SK-N-SH treated with all-trans-retinoic acid at 6 μM for 48 hours (cell line): ENCODE measurements at regions not wholly inside any gene's neighbourhood (a gene's known extent, or its start where the extent isn't known, plus 50 kb on each side); places are given as distances from the start of the nearest gene placed in this dataset.

Experiments
- ATAC-seq: fragments of 200-7000 bp; cut with Tn5 transposase; 3 replicates; pipeline ENCODE4 v1.9.1; 2020; ENCODE audit warnings: mild to moderate bottlenecking, moderate library complexity
- ARNTL ChIP-seq: fragments of 450-650 bp; formaldehyde crosslinking; IDR thresholded peaks from 2 replicates; pipeline ENCODE4 v1.5.0; 2020; ENCODE audit warnings: low read depth, mild to moderate bottlenecking, moderate library complexity, borderline replicate concordance
- BACH2 ChIP-seq: fragments of 250-450 bp; sonication (Bioruptor Pico); IDR thresholded peaks from 2 replicates; pipeline ENCODE4 v1.9.0; 2021; ENCODE audit warnings: mild to moderate bottlenecking, borderline replicate concordance
- CSDC2 ChIP-seq: fragments of 250-450 bp; sonication (Bioruptor Pico); IDR thresholded peaks from 2 replicates; pipeline ENCODE4 v1.5.0; 2020; ENCODE audit warnings: mild to moderate bottlenecking, moderate library complexity
- CSRNP3 ChIP-seq: fragments of 250-450 bp; sonication (Bioruptor Pico); IDR thresholded peaks from 2 replicates; pipeline ENCODE4 v1.5.1; 2021; ENCODE audit warnings: mild to moderate bottlenecking, moderate library complexity
- ESRRG ChIP-seq: fragments of 250-450 bp; sonication (Bioruptor Pico); IDR thresholded peaks from 2 replicates; pipeline ENCODE4 v1.6.1; 2021; ENCODE audit warnings: mild to moderate bottlenecking
- GLIS3 ChIP-seq: fragments of 250-450 bp; sonication (Bioruptor Pico); IDR thresholded peaks from 2 replicates; pipeline ENCODE4 v1.5.0; 2020; ENCODE audit warnings: mild to moderate bottlenecking, moderate library complexity
- ISL1 ChIP-seq: fragments of 250-450 bp; sonication (Bioruptor Pico); IDR thresholded peaks from 2 replicates; pipeline ENCODE4 v2.1.2; 2022; ENCODE audit warnings: mild to moderate bottlenecking, moderate library complexity
- OSR1 ChIP-seq: fragments of 250-450 bp; sonication (Bioruptor Pico); IDR thresholded peaks from 2 replicates; pipeline ENCODE4 v1.8.0; 2022; ENCODE audit warnings: moderate library complexity, mild to moderate bottlenecking, inconsistent platforms
- PATZ1 ChIP-seq: fragments of 250-450 bp; sonication (Bioruptor Pico); IDR thresholded peaks from 2 replicates; pipeline ENCODE4 v1.8.0; 2020; ENCODE audit warnings: mild to moderate bottlenecking, moderate library complexity, borderline replicate concordance
- POU6F1 ChIP-seq: fragments of 250-450 bp; sonication (Bioruptor Pico); IDR thresholded peaks from 2 replicates; pipeline ENCODE4 v1.8.0; 2021; ENCODE audit warnings: low read depth, mild to moderate bottlenecking, moderate library complexity, borderline replicate concordance
- PPARA ChIP-seq: fragments of 250-450 bp; sonication (Bioruptor Pico); IDR thresholded peaks from 2 replicates; pipeline ENCODE4 v1.5.0; 2020; ENCODE audit warnings: mild to moderate bottlenecking, borderline replicate concordance
- RARB ChIP-seq: fragments of 250-450 bp; sonication (Bioruptor Pico); IDR thresholded peaks from 2 replicates; pipeline ENCODE4 v1.8.0; 2021; ENCODE audit warnings: mild to moderate bottlenecking, moderate library complexity
- SNAI2 ChIP-seq: fragments of 250-450 bp; sonication (Bioruptor Pico); IDR thresholded peaks from 2 replicates; pipeline ENCODE4 v1.5.0; 2020; ENCODE audit warnings: mild to moderate bottlenecking, moderate library complexity
- TCF4 ChIP-seq: fragments of 250-450 bp; sonication (Bioruptor Pico); IDR thresholded peaks from 2 replicates; pipeline ENCODE4 v1.8.0; 2021; ENCODE audit warnings: mild to moderate bottlenecking, moderate library complexity, borderline replicate concordance
- TOX ChIP-seq: fragments of 250-450 bp; sonication (Bioruptor Pico); IDR thresholded peaks from 2 replicates; pipeline ENCODE4 v1.8.0; 2021; ENCODE audit warnings: mild to moderate bottlenecking, moderate library complexity, borderline replicate concordance
- TSHZ2 ChIP-seq: fragments of 250-450 bp; sonication (Bioruptor Pico); IDR thresholded peaks from 2 replicates; pipeline ENCODE4 v1.5.0; 2020; ENCODE audit warnings: mild to moderate bottlenecking, moderate library complexity
- ZC3H10 ChIP-seq: fragments of 250-450 bp; sonication (Bioruptor Pico); IDR thresholded peaks from 2 replicates; pipeline ENCODE4 v1.5.1; 2021; ENCODE audit warnings: mild to moderate bottlenecking, moderate library complexity
- ZFP3 ChIP-seq: fragments of 250-450 bp; sonication (Bioruptor Pico); IDR thresholded peaks from 2 replicates; pipeline ENCODE4 v1.5.0; 2020; ENCODE audit warnings: mild to moderate bottlenecking, moderate library complexity
- ZFP30 ChIP-seq: fragments of 450-650 bp; formaldehyde crosslinking; IDR thresholded peaks from 2 replicates; pipeline ENCODE4 v1.5.0; 2022; ENCODE audit warnings: mild to moderate bottlenecking, moderate library complexity
- ZNF565 ChIP-seq: fragments of 450-650 bp; formaldehyde crosslinking; conservative IDR thresholded peaks from 2 replicates; pipeline ENCODE4 v1.5.0; 2020; ENCODE audit warnings: low read depth, mild to moderate bottlenecking, moderate library complexity
- ZNF8 ChIP-seq: fragments of 450-650 bp; formaldehyde crosslinking; IDR thresholded peaks from 2 replicates; pipeline ENCODE4 v1.5.0; 2020; ENCODE audit warnings: mild to moderate bottlenecking, moderate library complexity

GRCh38 chr4:169811476-169811875 lies 53.7 kb upstream of the HPF1 start:
- ATAC-seq = no peak
- no peak for TF ChIP-seq ZC3H10 (CRISPR knock-in tag)
- no peak for TF ChIP-seq OSR1 (CRISPR knock-in tag)
- no peak for TF ChIP-seq RARB (CRISPR knock-in tag)
- TF ChIP-seq ARNTL (CRISPR knock-in tag) = no peak

- ATAC-seq = peak; percentile 58
- TF ChIP-seq ZNF8 (CRISPR knock-in tag) = no peak
- no peak for TF ChIP-seq ARNTL (CRISPR knock-in tag)
- TF ChIP-seq ZFP30 (CRISPR knock-in tag) = no peak
- TF ChIP-seq ZFP3 (CRISPR knock-in tag) = no peak
- TF ChIP-seq CSRNP3 (CRISPR knock-in tag) = no peak
- no peak for TF ChIP-seq ISL1
- no peak for TF ChIP-seq ZC3H10 (CRISPR knock-in tag)
- TF ChIP-seq POU6F1 (CRISPR knock-in tag) = no peak
- TF ChIP-seq TCF4 (CRISPR knock-in tag) = no peak
- TF ChIP-seq OSR1 (CRISPR knock-in tag) = no peak
- no peak for TF ChIP-seq PPARA (CRISPR knock-in tag)
- no peak for TF ChIP-seq CSDC2
- TF ChIP-seq GLIS3 (CRISPR knock-in tag) = no peak
- no peak for TF ChIP-seq ZNF565
- TF ChIP-seq BACH2 (CRISPR knock-in tag) = no peak
- no peak for TF ChIP-seq ESRRG (CRISPR knock-in tag)
- TF ChIP-seq TOX (CRISPR knock-in tag) = no peak
Observed at GRCh38 chr4:169810325-169811323, 52.9 kb upstream of the HPF1 start.

- ATAC-seq = peak; percentile 83
Observed at GRCh38 chr4:169807934-169808509, 50.3 kb upstream of the HPF1 start.

More at GRCh38 chr4:169807934-169808509, 50.3 kb upstream of the HPF1 start:
- TF ChIP-seq PATZ1 (CRISPR knock-in tag) (0 out of 2 replicates have a peak, but pooled peaks have one; percentile 44), SNAI2 (CRISPR knock-in tag) (no peak), ZC3H10 (CRISPR knock-in tag) (peak; percentile 28; the same call in 1 of the 2 replicates), TCF4 (CRISPR knock-in tag) (peak; percentile 52; the same call in 1 of the 2 replicates), ISL1 (peak; percentile 97), TSHZ2 (CRISPR knock-in tag) (peak; percentile 32; the same call in 1 of the 2 replicates), BACH2 (CRISPR knock-in tag) (no peak), ARNTL (CRISPR knock-in tag) (no peak)
